Endothelial cell of umbilical vein (primary cell): ENCODE measurements at regions not wholly inside any gene's neighbourhood (a gene's known extent, or its start where the extent isn't known, plus 50 kb on each side); places are given as distances from the start of the nearest gene placed in this dataset.

Experiments
- BruUV-seq: library from RNA; stranded (reverse); fragments of 400-500 nt; replicated peaks from 2 replicates; lab custom pipeline; 2021; lab: Mats Ljungman, UMichigan
- CTCF ChIA-PET: fragments of 300-600, 350-600 bp; sonication (Branson Sonifier 250); formaldehyde crosslinking; loops from one replicate; lab custom pipeline; 2021; ENCODE audit warnings: antibody characterized with exemption, inconsistent platforms; lab: Charles Lee
- POLR2A ChIA-PET: fragments of 300-600, 350-600 bp; sonication (Branson Sonifier 250); formaldehyde crosslinking; loops from one replicate; lab custom pipeline; 2021; ENCODE audit warnings: antibody characterized with exemption, inconsistent platforms; lab: Charles Lee
- DNase-seq: peaks from one replicate; pipeline ENCODE4 v3.0.0-alpha.2; 2011; ENCODE audit warnings: low read depth, low spot score
- FAIRE-seq: peaks from 2 replicates; lab custom pipeline; 2011; peaks lifted over from hg19 to GRCh38; lab: Jason Lieb, UNC
- H2AFZ ChIP-seq: 2 replicates; pipeline ENCODE4 v1.6.0; 2012; ENCODE audit warnings: low read depth, low read length, control low read depth, inconsistent platforms
- H3K27ac ChIP-seq: 2 replicates; pipeline ENCODE4 v1.5.1; 2011; ENCODE audit warnings: low read depth, mild to moderate bottlenecking, control low read depth, low read length, moderate library complexity; ENCODE audit not compliant: insufficient read depth
- H3K27me3 ChIP-seq, 2 experiments: 2 replicates each; pipeline versions ENCODE4 v1.6.0 to v1.6.1; 2011; ENCODE audit warnings: low read length in 2 of 2, mixed read lengths in 1 of 2; ENCODE audit not compliant: control insufficient read depth in 2 of 2, insufficient read depth in 2 of 2
- H3K36me3 ChIP-seq, 2 experiments: 2 replicates in 1 of 2; 3 replicates in 1 of 2; pipeline ENCODE4 v1.5.1; 2011; ENCODE audit warnings: low read length in 2 of 2, mild to moderate bottlenecking in 1 of 2, moderate library complexity in 1 of 2; ENCODE audit not compliant: control insufficient read depth in 2 of 2, insufficient read depth in 2 of 2; ENCODE audit errors: extremely low read depth in 1 of 2
- H3K4me1 ChIP-seq: 3 replicates; pipeline ENCODE4 v1.5.1; 2011; ENCODE audit warnings: mild to moderate bottlenecking, low read length; ENCODE audit not compliant: control insufficient read depth, insufficient read depth; ENCODE audit errors: extremely low read depth
- H3K4me2 ChIP-seq: 2 replicates; pipeline ENCODE4 v1.6.1; 2011; ENCODE audit warnings: low read length, control low read depth, mixed read lengths; ENCODE audit not compliant: insufficient read depth
- H3K4me3 ChIP-seq, 3 experiments: fragments of 200-600 bp in 1 of 3; sonication (generic), shearing (Covaris generic) in 1 of 3; replicated peaks in 1 of 3; 2 replicates each; pipeline ENCODE4 v1.5.1; 2011 to 2016; ENCODE audit warnings: control low read depth in 3 of 3, low read length in 3 of 3, mild to moderate bottlenecking in 2 of 3, inconsistent platforms in 1 of 3, low read depth in 1 of 3, moderate library complexity in 1 of 3; ENCODE audit not compliant: insufficient read depth in 1 of 3
- H3K79me2 ChIP-seq: 2 replicates; pipeline ENCODE4 v1.6.0; 2012; ENCODE audit warnings: low read length, inconsistent platforms; ENCODE audit not compliant: control insufficient read depth, insufficient read depth
- H3K9ac ChIP-seq: replicated peaks from 2 replicates; pipeline ENCODE3; 2011; ENCODE audit warnings: low read length, control low read depth; ENCODE audit not compliant: insufficient read depth; ENCODE audit errors: extremely low read depth
- H3K9me1 ChIP-seq: replicated peaks from 3 replicates; pipeline ENCODE4 v1.6.0; 2011; ENCODE audit warnings: mild to moderate bottlenecking, low read length; ENCODE audit not compliant: control insufficient read depth, insufficient read depth; ENCODE audit errors: extremely low read depth
- H3K9me3 ChIP-seq: replicated peaks from 2 replicates; pipeline ENCODE4 v1.5.1; 2012; ENCODE audit warnings: low read length, inconsistent platforms; ENCODE audit not compliant: control insufficient read depth, insufficient read depth
- H4K20me1 ChIP-seq: replicated peaks from 2 replicates; pipeline ENCODE3; 2011; ENCODE audit warnings: mild to moderate bottlenecking, low read length; ENCODE audit not compliant: control insufficient read depth, insufficient read depth; ENCODE audit errors: extremely low read depth
- EZH2 ChIP-seq: IDR thresholded peaks from 2 replicates; pipeline ENCODE4 v1.6.1; 2012; ENCODE audit warnings: borderline replicate concordance, low read depth, mild to moderate bottlenecking, moderate library complexity, low read length, inconsistent platforms; ENCODE audit not compliant: severe bottlenecking
- JUN ChIP-seq: IDR thresholded peaks from 2 replicates; pipeline ENCODE4 v1.6.1; 2011; ENCODE audit warnings: borderline replicate concordance, low read depth; ENCODE audit not compliant: insufficient read length, insufficient read depth
- MAX ChIP-seq: IDR thresholded peaks from 2 replicates; pipeline ENCODE4 v1.6.1; 2011; ENCODE audit not compliant: insufficient read depth, insufficient read length
- MYC ChIP-seq: IDR thresholded peaks from one replicate; pipeline ENCODE4 v1.6.1; 2011; ENCODE audit warnings: mild to moderate bottlenecking, low read depth, low read length
- dilution Hi-C: fragments of 300-500 bp; cut with MboI; formaldehyde crosslinking; loops from one replicate; pipeline ENCODE4 v1.15.0; 2019; ENCODE audit warnings: low sequenced_read_pairs; ENCODE audit not compliant: extremely low pct_ligation_motif_present
- intact Hi-C: fragments of 100-400 bp; cut with micrococcal nuclease; formaldehyde crosslinking; loops from one replicate; pipeline ENCODE4 v1.10.0; 2022

- BruUV-seq = no TSS peak
- no peak for FAIRE-seq
Observed at GRCh38 chr3:40855871-40856270, 331.1 kb downstream of the ZNF621 start.

GRCh38 chr3:40858364-40859115, 333.8 kb downstream of the ZNF621 start:
- Histone ChIP-seq H2AFZ (no peak overlapping the region), H3K9ac (no peak overlapping the region), H3K4me3 (no peak overlapping the region), H3K27ac (no peak overlapping the region), H4K20me1 (no peaks in the 10 kb centered on the region), H3K9me1 (no peaks in the 10 kb centered on the region), H3K79me2 (no peaks in the 10 kb centered on the region), H3K4me2 (no peak overlapping the region), H3K9me3 (no peaks in the 10 kb centered on the region), H3K4me1 (no peaks in the 10 kb centered on the region), H3K27me3 (no peaks in the 10 kb centered on the region), H3K36me3 (no peaks in the 10 kb centered on the region)
- no peak for DNase-seq
- TF ChIP-seq JUN = no peak
- TF ChIP-seq MAX = no peak
- no TSS peak for BruUV-seq
- ChIA-PET POLR2A (no interaction called here), CTCF (no interaction called here)
- intact Hi-C loops (no loop called here), dilution Hi-C loops (no loop called here)
- FAIRE-seq = no peak

More at GRCh38 chr3:40855871-40856270, 331.1 kb downstream of the ZNF621 start:
- no peak overlapping the region for H3K27ac ChIP-seq
- H3K4me1 ChIP-seq = no peaks in the 10 kb centered on the region
- dilution Hi-C loops = no loop called here
- H3K79me2 ChIP-seq = no peaks in the 10 kb centered on the region
- no peak for TF ChIP-seq EZH2
- no peak for TF ChIP-seq MYC
- no peak overlapping the region for H3K4me2 ChIP-seq
- CTCF ChIA-PET = interaction anchor here (1.0 to 1.1 kb wide), 2 partner anchors 12 to 23 kb away, joined by 3 to 4 read pairs; no protein-coding TSS in a partner anchor
- intact Hi-C loops = no loop called here
- H2AFZ ChIP-seq = no peak overlapping the region
- H3K9me3 ChIP-seq = no peaks in the 10 kb centered on the region
- DNase-seq = no peak
- POLR2A ChIA-PET = no interaction called here
- no peaks in the 10 kb centered on the region for H3K9me1 ChIP-seq
- no peak overlapping the region for H3K4me3 ChIP-seq
- H3K27me3 ChIP-seq = no peaks in the 10 kb centered on the region
- H3K36me3 ChIP-seq = no peaks in the 10 kb centered on the region
- H3K9ac ChIP-seq = no peak overlapping the region
- H4K20me1 ChIP-seq = no peaks in the 10 kb centered on the region
